HFFc6 (cell line): ENCODE measurements at regions not wholly inside any gene's neighbourhood (a gene's known extent, or its start where the extent isn't known, plus 50 kb on each side); places are given as distances from the start of the nearest gene placed in this dataset.
A peak's percentile ranks its signal among the peaks of the same experiment; 100 is the strongest.

Experiments used
- DNase-seq: peaks from one replicate; pipeline ENCODE4 v3.0.0-alpha.2; 2018
- H3K27ac Mint-ChIP-seq: 2 replicates; pipeline ENCODE4 v1.8.0; 2020; ENCODE audit warnings: mild to moderate bottlenecking, mixed read lengths
- H3K27me3 Mint-ChIP-seq: 2 replicates; pipeline ENCODE4 v1.8.0; 2021; ENCODE audit warnings: mild to moderate bottlenecking, moderate library complexity, mixed read lengths; ENCODE audit not compliant: insufficient read depth
- H3K36me3 Mint-ChIP-seq: 2 replicates; pipeline ENCODE4 v1.8.0; 2021; ENCODE audit warnings: low read depth, mixed read lengths
- H3K4me1 Mint-ChIP-seq: 2 replicates; pipeline ENCODE4 v1.8.0; 2020; ENCODE audit warnings: low read depth, mixed read lengths
- H3K4me3 Mint-ChIP-seq: 2 replicates; pipeline ENCODE4 v1.8.0; 2020; ENCODE audit warnings: mild to moderate bottlenecking, moderate library complexity, mixed read lengths
- H3K9me3 Mint-ChIP-seq: 2 replicates; pipeline ENCODE4 v1.8.0; 2020; ENCODE audit warnings: mild to moderate bottlenecking, mixed read lengths
- CTCF ChIP-seq: fragments of 200-600 bp; sonication (generic); IDR thresholded peaks from 2 replicates; pipeline ENCODE4 v1.5.0; 2021; ENCODE audit warnings: antibody characterized with exemption, mild to moderate bottlenecking

- no peaks in the 10 kb centered on the region for H3K9me3 Mint-ChIP-seq
Observed at GRCh38 chr3:191518861-191519260, 57.9 kb downstream of the PYDC2 start.

GRCh38 chr3:191521055-191521454 lies 60.1 kb downstream of the PYDC2 start:
- H3K9me3 Mint-ChIP-seq: no peaks in the 10 kb centered on the region
- no peaks in the 10 kb centered on the region for H3K36me3 Mint-ChIP-seq
- no peak overlapping the region for H3K4me3 Mint-ChIP-seq
- H3K4me1 Mint-ChIP-seq: no peaks in the 10 kb centered on the region; the same call in 1 of the 2 replicates
- H3K27ac Mint-ChIP-seq: no peak overlapping the region
- H3K27me3 Mint-ChIP-seq: no peaks in the 10 kb centered on the region; the same call in none of the 2 replicates
- DNase-seq: no peak
- TF ChIP-seq CTCF: no peak

More at GRCh38 chr3:191518861-191519260, 57.9 kb downstream of the PYDC2 start:
- Mint-ChIP-seq H3K4me1 (no peaks in the 10 kb centered on the region), H3K27ac (no peak overlapping the region), H3K27me3 (no peaks in the 10 kb centered on the region; the same call in none of the 2 replicates), H3K4me3 (no peak overlapping the region), H3K36me3 (no peaks in the 10 kb centered on the region)
- DNase-seq: no peak
- no peak for TF ChIP-seq CTCF

- Mint-ChIP-seq H3K36me3 (no peaks in the 10 kb centered on the region), H3K27me3 (no peaks in the 10 kb centered on the region; the same call in none of the 2 replicates), H3K4me3 (peak overlapping the region; percentile 53; the same call in 1 of the 2 replicates), H3K9me3 (no peaks in the 10 kb centered on the region), H3K27ac (no peak overlapping the region), H3K4me1 (peaks cover 14% of the 10 kb centered on the region; the same call in 1 of the 2 replicates)
- no peak for DNase-seq
- TF ChIP-seq CTCF: no peak
Observed at GRCh38 chr3:191523148-191523547, 62.2 kb downstream of the PYDC2 start.

- Mint-ChIP-seq H3K36me3 (no peaks in the 10 kb centered on the region), H3K4me3 (no peak overlapping the region), H3K9me3 (no peaks in the 10 kb centered on the region), H3K27me3 (no peaks in the 10 kb centered on the region), H3K27ac (no peak overlapping the region), H3K4me1 (peaks cover 37% of the 10 kb centered on the region; the same call in 1 of the 2 replicates)
- peak; percentile 25 for DNase-seq
- TF ChIP-seq CTCF: no peak
Observed at GRCh38 chr3:191528589-191528988, 67.6 kb downstream of the PYDC2 start.

- TF ChIP-seq CTCF: no peak
- DNase-seq: no peak
- H3K4me1 Mint-ChIP-seq: peaks cover 37% of the 10 kb centered on the region; the same call in 1 of the 2 replicates
- no peak overlapping the region for H3K27ac Mint-ChIP-seq
- no peaks in the 10 kb centered on the region for H3K27me3 Mint-ChIP-seq
- no peaks in the 10 kb centered on the region for H3K36me3 Mint-ChIP-seq
- no peak overlapping the region for H3K4me3 Mint-ChIP-seq
- H3K9me3 Mint-ChIP-seq: no peaks in the 10 kb centered on the region
Observed at GRCh38 chr3:191529992-191530391, 69.0 kb downstream of the PYDC2 start.
